ENCODE measurements at regions not wholly inside any gene's neighbourhood (a gene's known extent, or its start where the extent isn't known, plus 50 kb on each side); places are given as distances from the start of the nearest gene placed in this dataset.
"Not testable (repeated sequence)": the region's sequence is repeated elsewhere in the genome, so short reads cannot be mapped to it uniquely, and the experiment has no call there.

DNA sequence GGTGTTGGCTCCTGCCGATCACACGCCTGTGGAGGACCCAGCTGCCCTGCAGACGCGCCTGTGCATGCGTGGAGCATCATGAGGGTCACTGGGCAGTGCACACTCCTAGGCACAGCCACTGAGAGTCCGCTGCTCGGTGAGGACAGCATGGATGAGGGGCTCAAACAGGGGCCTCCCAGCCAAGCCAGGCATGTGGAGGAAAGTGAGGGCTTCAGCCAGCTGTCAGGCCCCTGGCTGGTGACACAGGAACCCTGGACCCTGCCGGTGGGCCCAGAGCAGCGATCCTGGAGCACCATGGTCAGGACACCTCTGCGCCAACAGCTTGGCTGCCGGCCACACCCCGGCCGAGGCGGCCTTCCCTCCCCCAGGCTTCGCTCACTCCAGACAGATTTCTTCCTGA, 171.2 kb downstream of the RTP5 start:
- no peaks in the 10 kb centered on the region for H3K36me3 Mint-ChIP-seq
- H3K27me3 Mint-ChIP-seq (ENCODE audit: low read depth) = peaks cover 49% of the 10 kb centered on the region

DNA sequence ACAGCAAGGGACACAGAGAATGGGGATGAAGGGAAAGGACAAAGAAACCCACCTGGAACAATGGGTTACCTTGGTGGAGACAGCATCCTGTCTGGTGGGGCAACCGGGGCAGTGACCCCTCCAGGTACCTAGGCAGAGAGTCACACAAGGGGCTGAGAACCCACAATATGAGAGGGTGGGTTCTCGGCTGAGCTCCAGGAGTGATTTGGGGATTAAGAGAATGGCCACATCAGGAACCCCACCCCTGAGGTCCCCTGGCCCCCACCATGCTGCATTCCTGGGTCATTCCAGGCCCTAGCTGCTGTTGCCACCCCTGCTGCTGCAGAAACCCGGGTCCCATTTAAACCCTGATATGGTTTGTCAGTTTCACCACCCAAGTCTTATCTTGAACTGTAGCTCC, 172.3 kb downstream of the RTP5 start:
- DNase-seq (ENCODE audit: low spot score in 2 of 2, unreplicated experiment in 2 of 2) = no peak
- Mint-ChIP-seq H3K36me3 (peaks cover 1% of the 10 kb centered on the region), H3K4me1 (peaks cover 3% of the 10 kb centered on the region), H3K4me3 (no peak overlapping the region), H3K9me3 (peaks cover 8% of the 10 kb centered on the region), H3K27ac (no peak overlapping the region), H3K27me3 (ENCODE audit: low read depth) (peaks cover 52% of the 10 kb centered on the region)
- TF ChIP-seq, protein P1, sequence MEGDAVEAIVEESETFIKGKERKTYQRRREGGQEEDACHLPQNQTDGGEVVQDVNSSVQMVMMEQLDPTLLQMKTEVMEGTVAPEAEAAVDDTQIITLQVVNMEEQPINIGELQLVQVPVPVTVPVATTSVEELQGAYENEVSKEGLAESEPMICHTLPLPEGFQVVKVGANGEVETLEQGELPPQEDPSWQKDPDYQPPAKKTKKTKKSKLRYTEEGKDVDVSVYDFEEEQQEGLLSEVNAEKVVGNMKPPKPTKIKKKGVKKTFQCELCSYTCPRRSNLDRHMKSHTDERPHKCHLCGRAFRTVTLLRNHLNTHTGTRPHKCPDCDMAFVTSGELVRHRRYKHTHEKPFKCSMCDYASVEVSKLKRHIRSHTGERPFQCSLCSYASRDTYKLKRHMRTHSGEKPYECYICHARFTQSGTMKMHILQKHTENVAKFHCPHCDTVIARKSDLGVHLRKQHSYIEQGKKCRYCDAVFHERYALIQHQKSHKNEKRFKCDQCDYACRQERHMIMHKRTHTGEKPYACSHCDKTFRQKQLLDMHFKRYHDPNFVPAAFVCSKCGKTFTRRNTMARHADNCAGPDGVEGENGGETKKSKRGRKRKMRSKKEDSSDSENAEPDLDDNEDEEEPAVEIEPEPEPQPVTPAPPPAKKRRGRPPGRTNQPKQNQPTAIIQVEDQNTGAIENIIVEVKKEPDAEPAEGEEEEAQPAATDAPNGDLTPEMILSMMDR (IDR thresholded peaks at IDR 0.05; ENCODE audit: unreplicated experiment) = no peak

More for the DNA sequence above, 171.2 kb downstream of the RTP5 start:
- Mint-ChIP-seq H3K27ac (no peak overlapping the region), H3K4me1 (peaks cover 3% of the 10 kb centered on the region), H3K4me3 (no peak overlapping the region), H3K9me3 (peaks cover 4% of the 10 kb centered on the region)
- TF ChIP-seq, protein P1 (IDR thresholded peaks at IDR 0.05; ENCODE audit: unreplicated experiment) = no peak
- no peak for DNase-seq (ENCODE audit: low spot score in 2 of 2, unreplicated experiment in 2 of 2)

DNA sequence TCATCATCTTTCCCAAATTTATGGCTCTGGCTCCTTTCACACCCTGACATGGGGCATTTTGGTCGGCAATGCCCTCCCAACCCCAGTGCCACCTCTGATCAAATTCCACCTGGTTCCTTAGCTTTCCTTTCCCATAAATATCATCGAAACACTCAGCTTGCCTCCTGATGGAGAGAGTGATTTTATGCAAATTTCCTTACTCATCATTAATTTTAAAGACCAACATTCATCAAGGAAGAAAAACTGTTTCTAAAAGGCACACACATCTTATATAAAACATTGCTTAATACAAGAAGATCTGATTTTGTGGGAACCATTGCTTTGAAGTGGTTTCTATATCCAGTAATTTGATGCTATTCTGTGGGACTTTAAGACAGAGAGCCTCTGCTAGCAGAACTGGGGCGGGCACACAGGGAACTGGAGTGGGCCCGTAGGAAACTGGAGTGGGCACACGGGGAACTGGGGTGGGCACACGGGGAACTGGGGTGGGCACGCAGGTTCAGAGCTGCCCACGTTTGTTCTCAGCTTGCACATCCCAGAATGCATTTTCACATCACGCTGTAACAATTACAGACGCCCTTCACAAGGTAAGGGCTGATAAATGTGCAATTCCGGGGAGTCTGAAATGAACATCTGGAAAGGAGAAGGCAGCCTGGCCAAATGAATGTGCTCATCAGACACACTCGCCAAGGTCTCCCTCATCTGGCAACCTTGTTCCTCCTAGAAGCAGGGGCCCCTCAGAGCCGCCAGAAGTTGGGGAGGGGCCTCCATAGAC, 174.2 kb downstream of the RTP5 start:
- Mint-ChIP-seq H3K4me3 (no peak overlapping the region), H3K4me1 (peaks cover 3% of the 10 kb centered on the region), H3K27ac (no peak overlapping the region), H3K36me3 (peaks cover 1% of the 10 kb centered on the region), H3K9me3 (peaks cover 14% of the 10 kb centered on the region), H3K27me3 (ENCODE audit: low read depth) (peaks cover 49% of the 10 kb centered on the region)
- TF ChIP-seq, protein P1 (IDR thresholded peaks at IDR 0.05; ENCODE audit: unreplicated experiment) = no peak
- DNase-seq (ENCODE audit: low spot score in 2 of 2, unreplicated experiment in 2 of 2) = no peak

DNA sequence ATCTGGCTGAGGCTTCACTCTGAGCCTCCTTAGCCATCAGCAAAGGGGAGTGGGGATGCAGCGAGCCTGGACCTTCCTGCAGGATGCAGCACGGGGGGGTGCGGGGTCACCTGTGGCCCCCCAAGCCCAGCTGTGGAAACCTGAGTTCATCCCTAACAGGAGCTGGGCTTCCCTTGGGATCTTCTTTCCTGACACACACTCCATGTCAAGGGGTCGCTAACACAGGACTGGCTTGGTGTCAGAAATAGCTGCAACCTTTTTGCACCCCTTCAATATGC, 174.7 kb downstream of the RTP5 start:
- no peak overlapping the region for H3K4me3 Mint-ChIP-seq
- peaks cover 14% of the 10 kb centered on the region for H3K9me3 Mint-ChIP-seq
- peaks cover 1% of the 10 kb centered on the region for H3K36me3 Mint-ChIP-seq
- H3K27ac Mint-ChIP-seq = no peak overlapping the region
- TF ChIP-seq, protein P1 (IDR thresholded peaks at IDR 0.05; ENCODE audit: unreplicated experiment) = no peak
- peaks cover 3% of the 10 kb centered on the region for H3K4me1 Mint-ChIP-seq
- DNase-seq (ENCODE audit: low spot score in 2 of 2, unreplicated experiment in 2 of 2) = no peak
- peaks cover 54% of the 10 kb centered on the region for H3K27me3 Mint-ChIP-seq (ENCODE audit: low read depth)

DNA sequence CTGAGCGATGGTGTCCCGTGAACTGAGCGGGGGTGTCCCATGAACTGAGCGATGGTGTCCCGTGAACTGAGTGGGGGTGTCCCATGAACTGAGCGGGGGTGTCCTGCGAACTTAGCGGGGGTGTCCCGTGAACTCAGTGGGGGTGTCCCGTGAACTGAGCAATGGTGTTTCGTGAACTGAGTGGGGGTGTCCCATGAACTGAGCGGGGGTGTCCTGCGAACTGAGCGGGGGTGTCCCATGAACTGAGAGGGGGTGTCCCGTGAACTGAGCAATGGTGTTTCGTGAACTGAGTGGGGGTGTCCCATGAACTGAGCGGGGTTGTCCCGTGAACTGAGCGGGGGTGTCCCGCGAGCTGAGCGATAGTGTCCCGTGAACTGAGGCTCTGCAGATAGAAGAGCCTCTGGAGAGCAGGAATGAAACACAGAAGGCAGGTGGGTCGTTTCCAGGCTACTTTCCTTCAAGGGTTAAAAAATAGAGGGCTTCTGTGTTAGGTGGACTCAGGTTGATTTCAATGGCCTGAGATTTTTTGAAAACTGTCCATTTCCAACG, 176.1 kb downstream of the RTP5 start:
- not testable (repeated sequence) for DNase-seq (ENCODE audit: low spot score in 2 of 2, unreplicated experiment in 2 of 2); H3K4me3 Mint-ChIP-seq; H3K4me1 Mint-ChIP-seq; H3K36me3 Mint-ChIP-seq; H3K27ac Mint-ChIP-seq
- peaks cover 59% of the 10 kb centered on the region for H3K27me3 Mint-ChIP-seq (ENCODE audit: low read depth)
- H3K9me3 Mint-ChIP-seq = peaks cover 14% of the 10 kb centered on the region

DNA sequence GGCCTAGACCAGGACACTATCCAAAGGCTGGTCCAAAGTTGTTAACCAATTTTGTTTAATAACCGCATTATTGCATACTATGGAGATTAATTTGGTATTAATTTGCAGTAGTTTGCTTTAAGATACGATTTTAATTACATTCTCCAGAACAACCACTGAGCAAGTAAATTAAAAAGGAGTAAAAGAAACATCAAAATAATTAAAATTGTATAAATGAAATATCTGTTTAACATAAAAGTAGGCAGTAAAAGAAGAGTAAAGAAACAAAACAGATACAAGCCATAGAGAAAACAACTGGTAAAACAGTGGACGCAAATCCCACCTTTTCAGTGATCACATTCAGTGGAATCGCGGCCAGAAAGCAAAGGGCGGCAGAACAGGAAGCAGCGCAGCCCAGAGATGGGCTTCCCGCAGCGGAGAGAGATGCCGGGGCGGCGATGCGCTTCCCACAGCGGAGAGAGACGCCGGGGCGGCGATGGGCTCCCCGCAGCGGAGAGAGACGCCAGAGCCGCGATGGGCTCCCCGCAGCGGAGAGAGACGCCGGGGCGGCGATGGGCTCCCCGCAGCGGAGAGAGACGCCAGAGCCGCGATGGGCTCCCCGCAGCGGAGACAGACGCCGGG, 176.8 kb downstream of the RTP5 start:
- Mint-ChIP-seq H3K27me3 (ENCODE audit: low read depth) (peaks cover 63% of the 10 kb centered on the region), H3K27ac (no peak overlapping the region)
- TF ChIP-seq, protein P1 (IDR thresholded peaks at IDR 0.05; ENCODE audit: unreplicated experiment) = no peak

More for the DNA sequence above, 176.8 kb downstream of the RTP5 start:
- Mint-ChIP-seq H3K4me1 (peaks cover 3% of the 10 kb centered on the region), H3K36me3 (peaks cover 1% of the 10 kb centered on the region), H3K4me3 (no peak overlapping the region), H3K9me3 (peaks cover 14% of the 10 kb centered on the region)
- no peak for DNase-seq (ENCODE audit: low spot score in 2 of 2, unreplicated experiment in 2 of 2)

All from mesothelial cell of epicardium (in vitro differentiated cells).